ENCODE measurements at regions not wholly inside any gene's neighbourhood (a gene's known extent, or its start where the extent isn't known, plus 50 kb on each side); places are given as distances from the start of the nearest gene placed in this dataset.

GRCh38 chr17:68184816-68185436 is 62.9 kb upstream of the AMZ2 start:
- DNase-seq (no peak), FAIRE-seq (no peak), ATAC-seq (no peak)
- Histone ChIP-seq H3K27ac (no peak overlapping the region), H3K36me3 (no peaks in the 10 kb centered on the region), H3K4me3 (no peak overlapping the region), H3K9me3 (no peaks in the 10 kb centered on the region), H3K27me3 (no peaks in the 10 kb centered on the region), H3K4me1 (no peaks in the 10 kb centered on the region)
- intact Hi-C loops (cut with DNase I) = no loop called here
- no peak for TF ChIP-seq CTCF (IDR thresholded peaks at IDR 0.05)
- WGBS, 2 donors = 84 to 86% methylated on average over 4 of the region's 4 CpGs

- Histone ChIP-seq H3K27me3 (no peaks in the 10 kb centered on the region), H3K4me3 (no peak overlapping the region), H3K27ac (no peak overlapping the region), H3K36me3 (no peaks in the 10 kb centered on the region), H3K9me3 (no peaks in the 10 kb centered on the region), H3K4me1 (no peaks in the 10 kb centered on the region)
- TF ChIP-seq CTCF (IDR thresholded peaks at IDR 0.05) = no peak
- no peak for ATAC-seq
- WGBS, 2 donors = 95 to 100% methylated on average over 2 of the region's 2 CpGs
- DNase-seq = no peak
- no peak for FAIRE-seq
- intact Hi-C loops (cut with DNase I) = no loop called here
Measured at GRCh38 chr17:68185820-68186219, 62.0 kb upstream of the AMZ2 start.

GRCh38 chr17:68190495-68190894 is 57.3 kb upstream of the AMZ2 start:
- H3K4me3 ChIP-seq = no peak overlapping the region
- no peaks in the 10 kb centered on the region for H3K27me3 ChIP-seq
- DNase-seq (no peak), FAIRE-seq (no peak), ATAC-seq (no peak)
- intact Hi-C loops (cut with DNase I) = no loop called here
- no peaks in the 10 kb centered on the region for H3K36me3 ChIP-seq
- 77 to 88% methylated on average over 4 of the region's 4 CpGs for WGBS, 2 donors
- no peak for TF ChIP-seq CTCF (IDR thresholded peaks at IDR 0.05)
- no peaks in the 10 kb centered on the region for H3K9me3 ChIP-seq
- no peak overlapping the region for H3K27ac ChIP-seq
- H3K4me1 ChIP-seq = no peaks in the 10 kb centered on the region

GRCh38 chr17:68195667-68196393 is 52.0 kb upstream of the AMZ2 start:
- no peak overlapping the region for H3K27ac ChIP-seq
- no peaks in the 10 kb centered on the region for H3K36me3 ChIP-seq
- WGBS, 2 donors = 16% methylated on average over 26 to 27 of the region's 27 CpGs
- peak in 3 of 6 donors; percentile 34 to 73 (median 69) for DNase-seq
- H3K4me1 ChIP-seq = peaks cover 0 to 26% (median 17%) of the 10 kb centered on the region in 3 donors
- H3K9me3 ChIP-seq = no peaks in the 10 kb centered on the region
- FAIRE-seq = no peak
- H3K27me3 ChIP-seq = peaks cover 0 to 25% (median 3%) of the 10 kb centered on the region in 4 donors
- intact Hi-C loops (cut with DNase I) = no loop called here
- ATAC-seq = no peak
- no peak for TF ChIP-seq CTCF (IDR thresholded peaks at IDR 0.05)
- peak overlapping the region in 2 of 4 donors; percentile 6 to 40 for H3K4me3 ChIP-seq
